T-helper 9 cell (primary cell): ENCODE measurements at regions not wholly inside any gene's neighbourhood (a gene's known extent, or its start where the extent isn't known, plus 50 kb on each side); places are given as distances from the start of the nearest gene placed in this dataset.

Experiments used
- DNase-seq: peaks from one replicate; pipeline ENCODE4 v3.0.0-alpha.2; 2020

- no peak for DNase-seq
Observed at GRCh38 chr6:43840490-43841218, 70.6 kb downstream of the VEGFA start.

DNA sequence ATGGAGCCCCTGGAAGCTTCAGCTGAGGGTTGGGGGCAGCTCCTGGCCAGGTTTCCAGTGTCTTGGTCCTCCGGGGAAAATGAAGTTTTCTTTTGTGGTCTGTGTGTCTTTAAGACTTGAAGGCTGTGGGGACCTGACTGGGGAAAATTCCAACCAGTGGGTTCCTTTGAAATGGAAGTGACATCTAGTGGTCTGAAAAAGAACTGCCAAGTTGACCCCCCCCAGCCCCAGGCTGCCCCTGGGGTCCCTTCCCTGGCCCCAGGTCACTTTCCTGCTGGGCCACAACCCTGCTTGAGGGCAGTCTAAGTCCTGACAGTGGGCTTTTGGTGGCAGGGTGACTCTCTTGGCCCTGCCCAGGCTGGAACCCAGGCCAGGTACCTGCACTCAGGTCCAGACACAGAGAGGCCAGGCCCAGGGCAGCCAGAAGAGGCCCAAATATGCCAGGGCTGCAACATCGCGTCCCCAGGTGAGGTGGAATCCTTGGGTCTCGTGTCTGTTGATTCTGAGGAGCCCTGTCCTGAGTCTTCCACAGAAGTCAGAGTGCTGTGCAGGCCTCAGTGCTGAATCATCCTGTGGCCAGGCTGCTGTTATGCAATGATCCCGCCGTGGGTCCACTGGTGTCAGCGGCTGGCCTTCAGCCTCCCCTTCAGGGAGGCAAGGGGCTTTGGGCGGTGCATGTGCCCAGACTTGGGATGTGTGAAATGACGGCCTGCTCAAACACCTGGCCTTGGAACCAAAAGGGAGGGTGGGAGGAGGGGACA lies 68.4 kb downstream of the VEGFA start:
- DNase-seq = no peak

DNA sequence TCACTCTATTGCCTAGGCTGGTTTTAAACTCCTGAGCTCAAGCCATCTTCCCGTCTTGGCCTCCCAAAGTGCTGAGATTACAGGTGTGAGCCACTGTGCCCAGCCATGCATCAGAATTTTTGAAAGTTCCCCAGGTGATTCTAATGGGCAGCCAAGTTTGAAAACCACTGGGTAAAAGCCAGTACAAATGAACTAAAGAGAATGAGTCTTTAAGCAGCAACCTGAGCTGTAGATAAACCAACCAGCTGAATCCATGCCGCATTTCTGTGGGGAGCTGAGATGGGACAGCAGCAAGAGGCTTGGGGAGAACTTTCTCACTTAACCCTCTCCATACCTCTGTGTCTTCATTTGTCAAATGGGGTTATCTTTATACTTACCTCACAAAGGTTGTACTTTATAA lies 67.5 kb downstream of the VEGFA start:
- no peak for DNase-seq

DNA sequence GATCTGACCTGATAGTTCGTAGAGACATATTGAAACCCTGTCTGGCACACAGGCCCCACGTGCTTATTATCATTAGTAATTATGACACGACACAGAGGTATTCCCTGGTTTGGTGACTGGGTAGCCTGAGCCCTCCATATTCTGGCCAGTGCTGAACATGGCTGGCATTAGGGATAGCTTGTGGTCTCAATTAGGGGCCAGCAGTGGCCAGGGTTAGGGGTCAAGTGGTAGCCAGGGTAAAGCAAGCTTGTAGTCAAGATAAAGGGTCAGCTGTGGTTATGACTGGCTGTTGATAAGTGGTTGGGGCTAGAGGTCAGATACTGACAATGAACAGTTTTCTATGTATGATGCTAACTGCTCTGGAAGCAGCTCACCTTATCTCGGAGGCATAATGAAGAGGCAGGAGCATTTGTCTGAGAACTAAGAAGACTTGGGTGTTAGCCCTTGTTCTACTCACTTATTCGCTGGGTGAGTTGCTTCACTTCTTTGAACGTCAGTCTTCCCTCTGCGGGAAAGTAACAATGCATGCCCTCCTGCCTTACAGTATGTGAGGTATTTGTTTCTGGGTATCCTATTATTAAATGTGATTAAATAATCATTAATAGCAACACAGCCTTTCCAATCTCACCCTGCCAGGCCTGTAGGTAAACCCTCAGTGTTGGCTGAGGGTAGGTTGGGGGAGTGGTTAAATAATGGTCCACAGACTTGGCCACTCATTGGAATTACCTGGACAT lies 66.7 kb downstream of the VEGFA start:
- no peak for DNase-seq
